Right atrium auricular region (tissue), 2 donors: ENCODE measurements at regions not wholly inside any gene's neighbourhood (a gene's known extent, or its start where the extent isn't known, plus 50 kb on each side); places are given as distances from the start of the nearest gene placed in this dataset.

ENCODE experiments used
- DNase-seq: peaks from one replicate; pipeline ENCODE4 v3.0.0-alpha.2; 2019; ENCODE audit warnings: low spot score
- H3K27ac ChIP-seq, 2 donors: fragments of 200-600 bp; sonication (generic); 1 replicate in 1 of 2; 2 replicates in 1 of 2; pipeline ENCODE4 v1.5.1; 2016 to 2019
- H3K27me3 ChIP-seq, 2 donors: fragments of 200-600 bp; sonication (generic); one replicate each; pipeline versions ENCODE4 v1.5.1 to v1.6.0; 2017 to 2019
- H3K36me3 ChIP-seq: fragments of 200-600 bp; sonication (generic); one replicate; pipeline ENCODE4 v1.5.1; 2016
- H3K4me1 ChIP-seq, 2 donors: fragments of 200-600 bp; sonication (generic); one replicate each; pipeline versions ENCODE4 v1.5.1 to v1.6.0; 2017 to 2019
- H3K4me3 ChIP-seq, 2 donors: fragments of 200-600 bp; sonication (generic); 1 replicate in 1 of 2; 2 replicates in 1 of 2; pipeline ENCODE4 v1.5.1; 2017 to 2019; ENCODE audit warnings: mild to moderate bottlenecking in 1 of 2, moderate library complexity in 1 of 2
- H3K9me3 ChIP-seq, 2 donors: fragments of 200-600 bp; sonication (generic); one replicate each; pipeline ENCODE4 v1.5.1; 2019
- CTCF ChIP-seq, 2 donors: fragments of 200-600 bp; sonication (generic); IDR thresholded peaks; one replicate each; pipeline ENCODE4 v1.5.1; 2019; ENCODE audit warnings: antibody characterized with exemption in 2 of 2

- peaks cover 0 to 17% of the 10 kb centered on the region in 2 donors for H3K4me1 ChIP-seq
- H3K4me3 ChIP-seq, result no peak overlapping the region
- no peak overlapping the region for H3K27ac ChIP-seq
- no peaks in the 10 kb centered on the region for H3K9me3 ChIP-seq
- H3K36me3 ChIP-seq, result no peaks in the 10 kb centered on the region
- no peaks in the 10 kb centered on the region for H3K27me3 ChIP-seq
- TF ChIP-seq CTCF (IDR thresholded peaks at IDR 0.05), result no peak
- DNase-seq, result no peak
These were observed 144.6 kb upstream of the MKLN1 start for GRCh38 chr7:131183072-131183471.

GRCh38 chr7:131183611-131184119, 144.0 kb upstream of the MKLN1 start:
- Histone ChIP-seq H3K9me3 (no peaks in the 10 kb centered on the region), H3K27ac (no peak overlapping the region), H3K36me3 (no peaks in the 10 kb centered on the region), H3K4me1 (peaks cover 0 to 23% of the 10 kb centered on the region in 2 donors), H3K4me3 (no peak overlapping the region), H3K27me3 (no peaks in the 10 kb centered on the region)
- TF ChIP-seq CTCF (IDR thresholded peaks at IDR 0.05), result no peak
- no peak for DNase-seq

GRCh38 chr7:131186816-131187215, 140.9 kb upstream of the MKLN1 start:
- Histone ChIP-seq H3K4me3 (no peak overlapping the region), H3K9me3 (no peaks in the 10 kb centered on the region), H3K27ac (peak overlapping the region; percentile 71 to 79), H3K36me3 (no peaks in the 10 kb centered on the region), H3K4me1 (peaks cover 0 to 39% of the 10 kb centered on the region in 2 donors), H3K27me3 (no peaks in the 10 kb centered on the region)
- no peak for TF ChIP-seq CTCF (IDR thresholded peaks at IDR 0.05)
- DNase-seq, result no peak

GRCh38 chr7:131188367-131189339, 139.0 kb upstream of the MKLN1 start:
- Histone ChIP-seq H3K27me3 (no peaks in the 10 kb centered on the region), H3K9me3 (no peaks in the 10 kb centered on the region), H3K4me3 (no peak overlapping the region), H3K36me3 (no peaks in the 10 kb centered on the region), H3K4me1 (peaks cover 0 to 37% of the 10 kb centered on the region in 2 donors), H3K27ac (peak overlapping the region; percentile 71 to 79)
- TF ChIP-seq CTCF (IDR thresholded peaks at IDR 0.05), result no peak
- no peak for DNase-seq

GRCh38 chr7:131189488-131189887, 138.2 kb upstream of the MKLN1 start:
- H3K9me3 ChIP-seq, result no peaks in the 10 kb centered on the region
- H3K36me3 ChIP-seq, result no peaks in the 10 kb centered on the region
- H3K4me3 ChIP-seq, result no peak overlapping the region
- H3K4me1 ChIP-seq, result peaks cover 0 to 31% of the 10 kb centered on the region in 2 donors
- H3K27me3 ChIP-seq, result no peaks in the 10 kb centered on the region
- no peak for TF ChIP-seq CTCF (IDR thresholded peaks at IDR 0.05)
- no peak for DNase-seq
- no peak overlapping the region for H3K27ac ChIP-seq
